ENCODE measurements at regions not wholly inside any gene's neighbourhood (a gene's known extent, or its start where the extent isn't known, plus 50 kb on each side); places are given as distances from the start of the nearest gene placed in this dataset.
"Not testable (repeated sequence)": the region's sequence is repeated elsewhere in the genome, so short reads cannot be mapped to it uniquely, and the experiment has no call there.

DNA sequence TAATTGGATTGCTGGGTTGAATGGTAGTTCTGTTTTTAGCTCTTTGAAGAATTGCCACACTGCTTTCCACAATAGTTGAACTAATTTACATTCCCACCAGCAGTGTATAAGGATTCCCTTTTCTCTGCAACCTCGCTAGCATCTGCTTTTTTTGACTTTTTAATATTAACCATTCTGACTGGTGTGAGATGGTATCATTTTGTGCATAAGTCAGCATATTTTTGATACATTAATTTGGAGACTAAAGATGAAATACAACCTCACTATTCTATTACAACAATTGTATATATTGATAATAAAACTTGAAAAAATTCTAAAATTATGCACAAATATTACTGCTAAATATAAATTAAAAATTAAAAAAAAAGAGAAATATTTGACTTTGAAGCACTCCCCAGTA is 350.9 kb downstream of the SPIN4 start:
- not testable (repeated sequence) for TF ChIP-seq EP300, POLR2AphosphoS5, POLR2A (IDR thresholded peaks at IDR 0.05)
- TF ChIP-seq, protein P1, sequence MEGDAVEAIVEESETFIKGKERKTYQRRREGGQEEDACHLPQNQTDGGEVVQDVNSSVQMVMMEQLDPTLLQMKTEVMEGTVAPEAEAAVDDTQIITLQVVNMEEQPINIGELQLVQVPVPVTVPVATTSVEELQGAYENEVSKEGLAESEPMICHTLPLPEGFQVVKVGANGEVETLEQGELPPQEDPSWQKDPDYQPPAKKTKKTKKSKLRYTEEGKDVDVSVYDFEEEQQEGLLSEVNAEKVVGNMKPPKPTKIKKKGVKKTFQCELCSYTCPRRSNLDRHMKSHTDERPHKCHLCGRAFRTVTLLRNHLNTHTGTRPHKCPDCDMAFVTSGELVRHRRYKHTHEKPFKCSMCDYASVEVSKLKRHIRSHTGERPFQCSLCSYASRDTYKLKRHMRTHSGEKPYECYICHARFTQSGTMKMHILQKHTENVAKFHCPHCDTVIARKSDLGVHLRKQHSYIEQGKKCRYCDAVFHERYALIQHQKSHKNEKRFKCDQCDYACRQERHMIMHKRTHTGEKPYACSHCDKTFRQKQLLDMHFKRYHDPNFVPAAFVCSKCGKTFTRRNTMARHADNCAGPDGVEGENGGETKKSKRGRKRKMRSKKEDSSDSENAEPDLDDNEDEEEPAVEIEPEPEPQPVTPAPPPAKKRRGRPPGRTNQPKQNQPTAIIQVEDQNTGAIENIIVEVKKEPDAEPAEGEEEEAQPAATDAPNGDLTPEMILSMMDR (IDR thresholded peaks at IDR 0.05) = not testable (repeated sequence)

All from upper lobe of left lung (tissue), 4 donors.